ENCODE measurements at regions not wholly inside any gene's neighbourhood (a gene's known extent, or its start where the extent isn't known, plus 50 kb on each side); places are given as distances from the start of the nearest gene placed in this dataset.

GRCh38 chrX:84715315-84715714, 213.1 kb upstream of the HDX start:
- TF ChIP-seq CTCF (IDR thresholded peaks at IDR 0.05; ENCODE audit: insufficient read depth, low read length, poor library complexity, severe bottlenecking) (no peak), EZH2phosphoT487 (conservative IDR thresholded peaks at IDR 0.05; ENCODE audit: low read length) (no peak)
